ENCODE measurements at regions not wholly inside any gene's neighbourhood (a gene's known extent, or its start where the extent isn't known, plus 50 kb on each side); places are given as distances from the start of the nearest gene placed in this dataset.
"Not testable (repeated sequence)": the region's sequence is repeated elsewhere in the genome, so short reads cannot be mapped to it uniquely, and the experiment has no call there.

DNA sequence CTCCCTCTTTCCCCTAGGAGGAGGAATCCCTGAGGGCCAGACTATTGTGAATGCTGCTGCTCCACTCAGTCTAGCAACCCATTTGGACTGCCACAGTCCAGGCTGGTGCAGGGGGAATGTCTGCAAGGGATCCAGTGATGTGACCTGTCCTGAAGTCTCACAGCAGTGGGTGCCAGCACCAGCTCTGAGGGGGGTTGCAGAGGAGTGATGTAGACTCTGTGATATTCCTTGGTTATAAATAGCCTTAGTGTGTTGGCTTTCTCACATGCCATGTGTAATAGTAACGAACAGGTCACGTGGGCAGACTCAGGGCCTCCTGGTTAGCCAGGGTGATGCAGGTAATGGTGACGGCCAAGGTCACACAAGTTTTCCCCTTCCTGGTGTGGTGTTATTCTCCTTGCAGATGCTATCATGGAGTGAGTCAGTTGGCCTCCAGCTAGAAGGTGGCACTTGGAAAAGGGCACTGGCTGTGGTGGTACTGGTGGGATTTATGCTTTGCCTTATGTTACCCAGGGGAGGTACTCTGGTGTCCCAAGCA lies 404.4 kb downstream of the UTRN start:
- Histone ChIP-seq H3K9me3 (no peaks in the 10 kb centered on the region), H3K4me3 (no peak overlapping the region), H3K4me1 (no peaks in the 10 kb centered on the region), H3K36me3 (peaks cover 8% of the 10 kb centered on the region), H3K27ac (no peak overlapping the region), H3K27me3 (no peaks in the 10 kb centered on the region)
- WGBS: 94% methylated on average over 3 of the region's 3 CpGs
- no peak for DNase-seq (ENCODE audit: low spot score in 2 of 2)
- TF ChIP-seq, protein P1, sequence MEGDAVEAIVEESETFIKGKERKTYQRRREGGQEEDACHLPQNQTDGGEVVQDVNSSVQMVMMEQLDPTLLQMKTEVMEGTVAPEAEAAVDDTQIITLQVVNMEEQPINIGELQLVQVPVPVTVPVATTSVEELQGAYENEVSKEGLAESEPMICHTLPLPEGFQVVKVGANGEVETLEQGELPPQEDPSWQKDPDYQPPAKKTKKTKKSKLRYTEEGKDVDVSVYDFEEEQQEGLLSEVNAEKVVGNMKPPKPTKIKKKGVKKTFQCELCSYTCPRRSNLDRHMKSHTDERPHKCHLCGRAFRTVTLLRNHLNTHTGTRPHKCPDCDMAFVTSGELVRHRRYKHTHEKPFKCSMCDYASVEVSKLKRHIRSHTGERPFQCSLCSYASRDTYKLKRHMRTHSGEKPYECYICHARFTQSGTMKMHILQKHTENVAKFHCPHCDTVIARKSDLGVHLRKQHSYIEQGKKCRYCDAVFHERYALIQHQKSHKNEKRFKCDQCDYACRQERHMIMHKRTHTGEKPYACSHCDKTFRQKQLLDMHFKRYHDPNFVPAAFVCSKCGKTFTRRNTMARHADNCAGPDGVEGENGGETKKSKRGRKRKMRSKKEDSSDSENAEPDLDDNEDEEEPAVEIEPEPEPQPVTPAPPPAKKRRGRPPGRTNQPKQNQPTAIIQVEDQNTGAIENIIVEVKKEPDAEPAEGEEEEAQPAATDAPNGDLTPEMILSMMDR (IDR thresholded peaks at IDR 0.05): no peak

DNA sequence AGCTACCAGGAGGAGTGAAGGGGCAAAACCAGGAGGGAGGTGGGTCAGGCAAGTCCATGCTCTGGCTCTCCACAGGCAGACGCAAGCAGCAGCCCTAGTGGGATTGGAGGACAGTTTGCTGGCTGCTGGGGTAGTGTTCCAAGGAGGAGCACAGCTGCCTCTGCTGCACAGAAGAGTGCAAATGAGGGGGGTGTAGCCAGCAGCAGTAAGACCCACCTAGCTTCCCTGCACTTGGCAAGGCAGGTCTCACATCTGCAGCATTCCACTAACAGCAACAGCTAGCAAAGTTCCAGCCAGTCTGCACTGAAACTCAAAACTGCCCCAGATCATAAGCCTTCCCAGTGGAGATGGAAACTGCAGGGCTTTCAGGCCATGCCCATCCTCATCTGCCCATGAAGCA lies 405.0 kb downstream of the UTRN start:
- DNase-seq (ENCODE audit: low spot score in 2 of 2): no peak
- no peak overlapping the region for H3K4me3 ChIP-seq
- no peaks in the 10 kb centered on the region for H3K9me3 ChIP-seq
- peaks cover 8% of the 10 kb centered on the region for H3K36me3 ChIP-seq
- WGBS: no CpG with 5 or more reads among the region's 1 CpG
- no peak overlapping the region for H3K27ac ChIP-seq
- no peak for TF ChIP-seq POLR2AphosphoS5 (IDR thresholded peaks at IDR 0.05)
- no peak for TF ChIP-seq POLR2A (IDR thresholded peaks at IDR 0.05)
- TF ChIP-seq, protein P1 (IDR thresholded peaks at IDR 0.05): no peak
- no peak for TF ChIP-seq EP300 (IDR thresholded peaks at IDR 0.05)
- no peaks in the 10 kb centered on the region for H3K27me3 ChIP-seq
- no peaks in the 10 kb centered on the region for H3K4me1 ChIP-seq

DNA sequence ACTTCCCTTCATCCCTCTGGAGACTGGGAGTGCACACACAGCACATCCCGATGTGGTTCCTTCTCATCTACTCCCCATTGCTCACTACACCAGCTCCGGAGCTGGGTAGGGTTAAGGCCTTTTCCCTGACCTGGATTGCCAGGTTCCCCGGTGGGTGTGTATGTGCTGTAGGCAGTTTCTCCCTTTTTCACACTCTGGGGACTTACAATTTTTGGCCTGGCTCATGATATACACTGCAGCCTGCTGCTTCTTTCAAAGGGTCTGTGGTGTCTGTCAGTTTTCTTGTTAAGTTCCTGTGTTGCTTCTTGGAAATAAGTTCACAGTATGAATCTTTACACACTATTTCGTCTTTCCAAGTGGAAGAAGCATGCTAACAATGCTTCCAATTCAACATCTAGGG lies 405.5 kb downstream of the UTRN start:
- no peaks in the 10 kb centered on the region for H3K9me3 ChIP-seq
- TF ChIP-seq POLR2AphosphoS5 (IDR thresholded peaks at IDR 0.05) (no peak), EP300 (IDR thresholded peaks at IDR 0.05) (no peak), POLR2A (IDR thresholded peaks at IDR 0.05) (no peak)
- TF ChIP-seq, protein P1 (IDR thresholded peaks at IDR 0.05): no peak
- no peaks in the 10 kb centered on the region for H3K4me1 ChIP-seq
- DNase-seq (ENCODE audit: low spot score in 2 of 2): no peak
- no peak overlapping the region for H3K4me3 ChIP-seq
- H3K27me3 ChIP-seq: no peaks in the 10 kb centered on the region
- WGBS: 88% methylated on average over 4 of the region's 4 CpGs
- no peak overlapping the region for H3K27ac ChIP-seq
- peaks cover 8% of the 10 kb centered on the region for H3K36me3 ChIP-seq

DNA sequence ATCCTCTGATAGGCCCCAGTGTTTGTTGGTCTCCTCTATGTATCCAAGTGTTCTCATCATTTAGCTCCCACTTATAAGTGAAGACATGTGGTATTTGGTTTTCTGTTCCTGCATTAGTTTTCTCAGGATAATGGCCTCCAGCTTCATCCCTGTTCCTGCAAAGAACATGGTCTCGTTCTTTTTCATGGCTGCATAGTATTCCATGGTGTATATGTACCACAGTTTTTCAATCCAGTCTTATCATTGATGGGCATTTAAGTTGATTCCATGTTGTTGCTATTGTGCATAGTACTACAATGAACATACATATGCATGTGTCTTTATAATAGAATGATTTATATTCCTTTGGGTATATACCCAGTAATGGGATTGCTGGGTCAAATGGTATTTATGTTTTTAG lies 406.9 kb downstream of the UTRN start:
- 100% methylated on average over 1 of the region's 1 CpG for WGBS

DNA sequence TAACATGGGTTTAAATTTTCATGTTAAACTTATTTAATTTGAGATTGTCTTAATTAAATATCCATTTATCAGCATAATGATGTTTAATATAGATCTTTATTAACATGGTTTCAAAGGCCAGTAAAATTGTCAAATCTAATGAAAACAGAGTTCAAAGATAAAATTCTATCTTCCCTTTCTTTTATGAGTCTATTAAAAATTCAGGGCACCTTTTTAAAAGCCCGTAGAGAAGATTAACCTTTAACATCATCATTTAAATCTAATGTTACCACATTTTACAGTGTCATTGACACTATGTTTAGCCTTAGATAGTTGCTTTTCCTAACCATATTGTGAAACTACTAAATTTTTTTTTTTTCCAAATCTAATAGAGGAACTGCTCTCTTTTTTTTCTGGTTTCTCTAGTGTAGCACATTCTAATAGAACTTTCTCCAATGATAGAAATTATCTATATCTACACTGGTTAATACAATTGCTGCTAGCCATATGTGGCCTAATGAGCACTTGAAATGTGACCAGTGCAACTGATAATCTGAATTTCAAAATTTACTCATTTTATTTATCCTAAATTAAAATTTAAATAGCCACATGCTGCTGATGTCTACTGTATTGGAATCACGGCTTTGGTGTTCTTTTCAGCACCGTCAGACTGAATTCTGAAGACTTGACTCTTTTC lies 410.9 kb downstream of the UTRN start:
- DNase-seq (ENCODE audit: low spot score in 2 of 2): no peak
- Histone ChIP-seq H3K27me3 (no peaks in the 10 kb centered on the region), H3K36me3 (peaks cover 5% of the 10 kb centered on the region), H3K4me3 (no peak overlapping the region), H3K9me3 (no peaks in the 10 kb centered on the region), H3K27ac (no peak overlapping the region), H3K4me1 (peaks cover 2% of the 10 kb centered on the region)
- WGBS: 94% methylated on average over 3 of the region's 3 CpGs
- TF ChIP-seq POLR2A (IDR thresholded peaks at IDR 0.05) (no peak), POLR2AphosphoS5 (IDR thresholded peaks at IDR 0.05) (no peak), EP300 (IDR thresholded peaks at IDR 0.05) (no peak)
- TF ChIP-seq, protein P1 (IDR thresholded peaks at IDR 0.05): no peak

More for the DNA sequence above, 406.9 kb downstream of the UTRN start:
- H3K4me1 ChIP-seq; H3K36me3 ChIP-seq; DNase-seq (ENCODE audit: low spot score in 2 of 2); H3K9me3 ChIP-seq; H3K4me3 ChIP-seq; H3K27ac ChIP-seq; H3K27me3 ChIP-seq: not testable (repeated sequence)

All from suprapubic skin (tissue), 4 donors.